ENCODE measurements at regions not wholly inside any gene's neighbourhood (a gene's known extent, or its start where the extent isn't known, plus 50 kb on each side); places are given as distances from the start of the nearest gene placed in this dataset.
"Not testable (repeated sequence)": the region's sequence is repeated elsewhere in the genome, so short reads cannot be mapped to it uniquely, and the experiment has no call there.

GRCh38 chr1:207243442-207244408 is 77.8 kb upstream of the CD55 start:
- DNase-seq, result no peak

GRCh38 chr1:207244409-207244801 is 77.1 kb upstream of the CD55 start:
- no peak for DNase-seq

- no peak for DNase-seq
Observed at GRCh38 chr1:207245124-207245523, 76.4 kb upstream of the CD55 start.

GRCh38 chr1:207248544-207249198 is 72.8 kb upstream of the CD55 start:
- no peak for DNase-seq

- DNase-seq, result no peak
Observed at GRCh38 chr1:207250431-207250830, 71.0 kb upstream of the CD55 start.

GRCh38 chr1:207251066-207251465 is 70.4 kb upstream of the CD55 start:
- DNase-seq, result no peak

GRCh38 chr1:207256869-207257268 is 64.6 kb upstream of the CD55 start:
- no peak for DNase-seq

- peak in 1 of 3 experiments; percentile 19 for DNase-seq
Observed at GRCh38 chr1:207259391-207259790, 62.1 kb upstream of the CD55 start.

GRCh38 chr1:207261971-207262370 is 59.5 kb upstream of the CD55 start:
- DNase-seq, result no peak

GRCh38 chr1:207262891-207263290 is 58.6 kb upstream of the CD55 start:
- not testable (repeated sequence) for DNase-seq

- no peak for DNase-seq
Observed at GRCh38 chr1:207264663-207265252, 56.7 kb upstream of the CD55 start.

GRCh38 chr1:207268337-207268736 is 53.1 kb upstream of the CD55 start:
- DNase-seq, result no peak

- no peak for DNase-seq
Observed at GRCh38 chr1:207268753-207269511, 52.5 kb upstream of the CD55 start.
